ENCODE measurements at regions not wholly inside any gene's neighbourhood (a gene's known extent, or its start where the extent isn't known, plus 50 kb on each side); places are given as distances from the start of the nearest gene placed in this dataset.

DNA sequence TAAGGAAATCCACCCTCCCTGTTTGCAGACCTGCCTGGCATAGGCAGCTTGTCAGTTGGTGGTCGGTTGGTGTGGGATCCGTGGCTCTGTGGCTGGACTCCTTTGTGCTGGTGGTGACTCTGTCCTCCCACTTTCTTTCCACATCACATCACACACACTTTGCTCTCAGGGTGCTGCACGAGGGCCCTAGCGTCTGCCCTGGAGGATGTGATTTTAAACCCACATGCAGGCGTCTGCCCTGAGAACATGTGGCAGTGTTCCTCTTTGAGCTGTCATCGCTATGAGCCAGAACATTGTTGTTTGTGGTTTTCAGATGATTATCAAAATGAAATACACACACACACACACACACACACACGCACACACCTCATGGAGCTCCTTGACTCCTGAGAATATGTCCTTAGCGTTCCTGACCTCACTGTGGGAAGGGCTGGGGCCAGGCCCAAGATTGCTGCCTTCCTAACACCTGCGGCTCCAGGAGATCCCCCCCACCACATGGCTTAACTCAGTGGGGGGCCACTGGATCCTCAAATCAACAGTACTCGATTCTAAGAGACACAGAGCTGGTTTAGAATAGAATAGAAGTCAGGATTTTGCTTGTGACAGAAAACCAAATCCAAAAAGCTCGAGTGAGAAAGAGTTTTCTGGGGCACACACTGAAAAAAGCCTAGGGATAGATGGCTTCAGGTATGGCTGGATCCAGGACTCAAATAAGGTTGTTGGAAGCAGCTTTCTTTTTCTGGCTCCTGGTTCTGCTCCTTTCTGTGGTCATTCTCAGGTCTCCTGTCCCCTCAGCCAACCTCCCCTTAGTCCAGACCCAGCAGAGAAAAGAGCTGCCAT is 54.8 kb downstream of the RTP5 start:
- no peak for DNase-seq (ENCODE audit: low read depth)

DNA sequence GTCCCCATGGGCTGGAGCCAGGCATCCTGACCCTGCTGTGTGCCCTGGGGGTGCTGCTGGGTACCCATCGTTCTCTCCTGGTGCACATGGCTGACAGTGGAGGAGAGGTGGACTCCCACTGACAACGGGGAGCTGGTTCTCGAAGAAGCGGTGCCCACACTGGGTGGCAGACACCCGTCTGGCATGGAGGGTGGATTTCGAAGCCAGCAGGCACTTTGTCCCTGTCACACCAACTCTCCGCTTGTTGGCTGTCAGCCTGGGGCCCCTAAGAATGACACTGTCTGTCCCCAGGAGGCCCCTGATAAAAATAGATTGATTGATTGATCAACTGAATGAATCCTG is 55.4 kb downstream of the RTP5 start:
- DNase-seq (ENCODE audit: low read depth) = no peak

DNA sequence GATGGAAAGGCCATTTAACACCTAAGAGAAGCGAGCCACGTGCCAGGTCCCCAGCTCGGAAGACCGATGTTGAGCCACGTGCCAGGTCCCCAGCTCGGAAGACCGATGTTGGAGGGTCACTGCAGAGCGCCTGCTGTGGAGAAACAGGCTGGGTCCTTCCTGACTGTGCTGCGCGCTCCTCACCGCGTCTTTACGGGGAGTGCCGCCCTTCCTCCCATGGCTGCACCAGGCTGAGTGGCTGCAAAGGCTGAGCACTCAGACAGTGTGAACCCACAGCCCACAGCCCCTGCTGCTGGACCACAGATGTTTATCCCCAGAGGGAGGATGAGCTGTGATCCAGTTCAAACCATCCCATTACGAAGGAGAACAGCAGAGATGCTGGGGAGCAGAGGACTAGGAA is 55.7 kb downstream of the RTP5 start:
- no peak for DNase-seq (ENCODE audit: low read depth)

DNA sequence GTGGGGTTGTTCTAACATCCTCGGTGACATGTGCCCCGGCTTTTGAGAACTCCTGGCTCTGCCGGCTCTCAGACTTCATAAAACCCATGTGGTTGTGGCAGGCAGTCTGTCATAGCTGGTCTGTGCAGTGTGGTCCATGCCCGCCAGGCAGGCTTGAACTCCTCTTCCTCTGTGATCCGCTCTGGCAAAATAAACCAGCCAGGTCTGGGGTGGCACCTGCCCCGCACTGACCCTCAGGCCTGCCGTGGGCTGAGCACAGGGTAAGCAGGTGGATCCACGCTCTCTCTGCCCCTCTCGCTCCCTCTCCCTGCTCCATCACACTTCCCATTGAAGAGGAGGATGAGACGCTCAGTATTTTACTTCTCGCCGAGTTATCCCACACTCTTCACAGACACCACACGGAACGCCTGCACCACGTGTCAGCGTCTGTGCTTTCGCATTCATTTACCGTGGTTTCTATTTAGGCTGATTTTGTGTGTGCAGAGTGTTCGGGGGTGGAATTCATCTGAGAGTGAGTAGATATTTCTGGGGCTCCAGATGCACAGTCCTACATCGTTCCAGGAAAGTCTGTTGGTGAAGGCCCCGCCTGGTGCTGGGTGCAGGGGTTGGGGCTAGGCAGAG is 56.4 kb downstream of the RTP5 start:
- DNase-seq (ENCODE audit: low read depth) = no peak

DNA sequence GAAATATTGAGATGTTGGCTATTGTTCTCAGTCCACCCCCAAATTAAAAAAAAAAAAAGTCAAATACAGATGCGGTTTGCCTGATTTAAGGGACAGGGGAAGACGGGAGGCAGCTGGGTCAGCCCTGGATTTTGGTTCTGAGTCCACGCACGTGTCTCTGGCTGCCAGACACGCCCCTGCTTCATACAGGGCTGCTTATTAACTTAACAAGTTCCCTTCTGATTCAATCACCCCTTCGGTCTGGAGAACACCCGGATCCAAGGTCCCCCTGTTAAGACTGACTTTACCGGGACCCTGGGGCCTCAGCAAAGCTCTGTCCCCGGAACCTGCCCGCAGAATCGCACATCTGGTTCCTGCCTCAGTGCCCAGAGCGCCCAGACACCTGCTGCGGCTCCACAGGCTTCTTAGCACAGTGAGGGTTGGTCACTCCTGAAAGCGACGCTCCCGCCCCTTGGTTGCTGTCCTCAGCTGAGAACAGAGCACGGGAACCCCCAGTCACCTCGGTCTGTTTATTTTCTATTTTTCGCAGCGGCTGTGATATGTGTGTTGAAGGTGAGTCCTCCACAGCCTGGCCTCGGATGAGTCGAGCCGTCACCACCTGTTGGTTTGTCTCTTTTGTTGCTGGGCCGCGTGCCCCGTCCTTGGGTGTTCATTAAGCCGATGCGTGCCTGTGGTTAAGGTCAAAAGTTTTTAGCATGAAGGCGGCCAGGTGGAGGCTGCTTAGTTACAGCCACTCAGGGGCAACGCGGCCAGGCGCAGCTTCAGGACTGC is 57.2 kb downstream of the RTP5 start:
- DNase-seq (ENCODE audit: low read depth) = no peak

DNA sequence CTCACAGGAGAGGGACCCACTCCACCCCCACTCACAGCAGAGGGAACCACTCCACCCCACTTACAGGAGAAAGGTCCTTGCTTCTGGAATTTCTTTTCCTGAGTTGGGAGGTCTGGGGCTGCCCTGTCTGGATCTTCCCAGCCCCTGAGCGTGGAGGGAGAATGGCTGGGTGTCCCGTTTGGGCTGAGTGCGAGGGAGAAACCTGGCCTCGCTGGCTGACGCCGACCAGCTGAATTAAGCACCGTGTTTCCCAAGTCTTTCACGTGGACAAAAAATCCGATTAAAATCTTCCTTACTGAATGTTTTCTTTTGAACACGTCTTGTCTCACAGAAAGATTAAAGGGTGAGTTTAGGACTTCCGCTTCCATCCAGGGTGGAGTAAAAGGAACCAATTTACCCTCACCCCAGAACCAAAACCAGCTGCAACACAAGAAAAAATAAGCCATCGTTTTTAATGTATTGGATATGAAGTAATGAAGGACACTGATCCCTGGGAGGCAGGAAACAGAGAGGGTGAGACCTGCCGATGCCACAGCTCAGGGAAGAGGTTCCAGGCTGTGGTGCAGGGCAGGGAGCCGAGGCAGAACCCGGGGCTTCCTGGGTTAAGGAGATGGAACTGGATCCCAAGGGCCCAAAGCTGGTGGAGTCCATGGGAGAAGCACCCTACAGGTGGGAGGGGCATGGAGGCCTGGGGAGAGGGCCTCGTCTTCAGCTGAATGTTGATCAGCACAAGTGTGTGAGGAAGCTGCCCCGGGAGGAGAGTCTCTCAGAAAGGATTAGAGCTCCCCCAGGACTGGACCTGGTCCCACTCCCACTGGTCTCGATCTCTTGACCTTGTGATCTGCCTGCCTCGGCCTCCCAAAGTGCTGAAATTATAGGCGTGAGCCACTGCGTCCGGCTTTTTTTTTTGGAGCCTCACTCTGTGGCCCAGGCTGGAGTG is 60.3 kb downstream of the RTP5 start:
- DNase-seq (ENCODE audit: low read depth) = no peak

DNA sequence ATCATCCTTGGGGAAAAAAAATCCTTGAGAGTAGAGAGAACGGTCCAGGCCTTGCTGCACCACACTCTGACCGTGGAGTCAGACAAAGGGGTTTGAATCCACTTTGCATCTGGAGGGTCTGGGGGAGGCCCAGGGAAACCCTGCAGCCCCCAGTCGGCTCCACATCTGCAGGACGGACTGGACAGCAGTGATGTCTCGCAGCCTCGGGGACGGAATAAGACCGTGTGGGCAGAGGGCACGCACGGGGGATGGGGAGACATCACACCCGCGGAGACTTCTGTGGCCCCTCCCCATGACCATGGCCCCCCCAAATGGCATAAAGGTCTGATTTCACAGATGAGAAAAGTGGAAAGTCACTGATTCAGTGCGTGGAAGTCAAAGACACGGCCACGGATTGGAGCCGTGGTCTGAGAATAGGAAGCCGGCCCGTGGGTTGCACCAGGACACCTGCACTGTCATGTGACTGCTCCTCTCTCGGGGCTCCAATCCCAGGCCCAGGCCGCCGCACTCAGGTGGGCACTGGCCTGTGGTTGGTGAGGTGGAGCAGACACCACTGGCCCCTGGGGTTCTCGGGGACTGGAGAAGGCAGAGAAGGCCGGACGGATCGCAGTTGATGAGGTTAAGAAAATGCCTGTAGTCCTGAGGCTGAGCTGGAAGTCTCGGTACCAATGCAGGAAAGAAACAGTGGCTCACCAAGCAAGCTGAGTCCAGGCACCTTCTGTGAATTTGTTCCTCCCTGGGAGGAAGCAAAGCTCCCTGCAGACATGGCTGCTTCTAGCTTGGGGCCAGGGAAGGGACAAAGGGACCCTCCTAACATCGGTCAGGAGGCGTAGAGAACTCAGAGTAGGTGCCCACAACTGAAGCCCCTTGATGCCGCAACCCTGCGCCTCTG is 61.8 kb downstream of the RTP5 start:
- no peak for DNase-seq (ENCODE audit: low read depth)

DNA sequence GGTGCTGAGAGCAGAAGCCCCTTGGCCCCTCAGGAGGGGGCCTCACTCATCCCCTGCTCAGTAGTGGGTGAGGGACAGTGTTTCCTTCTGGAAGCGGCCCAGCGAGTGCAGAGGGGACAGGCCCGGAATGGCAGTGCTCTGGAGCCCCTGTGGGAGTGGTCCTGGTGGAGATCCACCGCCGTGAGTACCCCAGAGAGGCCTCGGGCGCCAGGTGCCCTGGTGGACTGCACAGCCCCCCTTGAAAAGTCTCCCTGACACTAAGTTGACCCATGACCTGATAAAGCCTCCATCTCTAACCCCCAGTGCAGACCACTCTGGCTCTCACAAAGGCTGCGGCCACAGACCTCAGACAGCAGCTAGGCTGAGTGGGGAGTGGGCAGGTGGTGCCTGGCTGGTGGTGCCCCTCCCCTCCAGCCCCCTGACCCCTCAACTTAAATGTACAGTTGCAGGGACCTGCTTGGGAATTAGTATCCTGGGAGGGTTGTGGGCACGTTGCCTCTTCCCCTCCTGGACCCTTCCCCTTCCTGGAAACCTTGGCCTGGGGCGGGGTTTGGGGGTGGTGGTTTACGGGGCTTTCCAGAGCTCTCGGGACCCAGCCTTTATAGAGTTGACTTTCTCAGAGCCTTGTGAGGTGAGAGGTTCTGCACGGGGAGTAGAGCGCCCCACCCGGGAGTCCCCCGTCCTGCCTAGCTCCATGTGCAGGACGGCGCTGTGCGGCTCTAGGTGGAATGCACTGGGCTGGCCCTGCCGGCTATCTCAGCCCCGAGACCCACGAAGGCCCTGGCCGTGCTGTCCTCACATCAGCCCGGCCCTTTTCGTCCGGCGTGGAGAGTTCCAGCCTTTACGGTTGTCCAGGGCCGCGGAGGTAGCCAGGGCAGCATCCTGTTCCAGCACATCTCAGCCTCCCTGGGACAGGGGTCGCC is 62.7 kb downstream of the RTP5 start:
- DNase-seq (ENCODE audit: low read depth) = no peak

DNA sequence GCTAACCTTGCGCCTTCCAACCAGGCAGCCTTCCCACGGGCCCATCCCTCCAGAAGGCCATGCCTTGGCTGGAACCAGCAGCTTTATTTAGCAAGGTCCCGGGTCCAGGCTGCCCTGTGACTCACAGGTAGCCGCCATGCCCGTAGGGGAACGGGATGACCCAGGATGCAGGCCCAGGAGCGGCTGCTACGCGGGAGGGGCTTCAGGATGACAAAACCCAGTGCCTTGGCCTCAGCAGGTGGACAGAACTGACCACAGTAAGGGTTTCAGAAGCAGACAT is 63.3 kb downstream of the RTP5 start:
- no peak for DNase-seq (ENCODE audit: low read depth)

DNA sequence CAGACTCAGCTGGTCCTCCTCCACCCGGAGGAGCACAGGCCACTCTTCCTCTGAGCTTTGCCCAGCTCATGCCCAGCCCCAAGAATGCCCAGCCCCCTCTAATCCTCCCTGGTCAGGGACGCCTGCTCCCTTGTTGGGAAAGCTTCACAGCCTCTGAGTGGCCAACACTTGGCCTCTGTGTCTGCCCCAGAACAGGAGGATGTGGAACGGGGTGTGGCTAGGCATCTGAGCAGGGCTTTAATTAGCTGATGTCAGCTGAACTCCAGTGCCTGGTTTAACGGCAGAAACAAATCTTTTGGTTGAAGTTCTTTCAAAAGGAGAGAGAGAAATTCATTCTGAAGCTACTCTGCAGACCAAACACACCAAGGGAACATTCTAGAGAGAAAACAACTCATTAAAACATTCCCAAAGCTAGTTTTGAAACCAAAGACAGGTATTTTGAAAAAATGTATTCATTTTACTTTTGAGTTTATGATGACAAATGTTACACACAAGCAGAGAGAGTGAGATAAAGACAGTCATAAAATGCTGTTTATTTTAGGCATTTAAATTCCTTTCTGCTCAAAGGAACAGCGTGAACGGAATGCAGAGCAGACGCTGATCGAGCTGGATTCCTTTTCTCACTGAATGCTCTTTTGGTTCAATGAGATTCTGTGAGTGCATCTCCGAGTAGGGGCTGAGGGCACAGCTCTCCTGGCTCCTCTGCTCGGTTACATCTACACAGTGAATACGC is 63.8 kb downstream of the RTP5 start:
- no peak for DNase-seq (ENCODE audit: low read depth)

DNA sequence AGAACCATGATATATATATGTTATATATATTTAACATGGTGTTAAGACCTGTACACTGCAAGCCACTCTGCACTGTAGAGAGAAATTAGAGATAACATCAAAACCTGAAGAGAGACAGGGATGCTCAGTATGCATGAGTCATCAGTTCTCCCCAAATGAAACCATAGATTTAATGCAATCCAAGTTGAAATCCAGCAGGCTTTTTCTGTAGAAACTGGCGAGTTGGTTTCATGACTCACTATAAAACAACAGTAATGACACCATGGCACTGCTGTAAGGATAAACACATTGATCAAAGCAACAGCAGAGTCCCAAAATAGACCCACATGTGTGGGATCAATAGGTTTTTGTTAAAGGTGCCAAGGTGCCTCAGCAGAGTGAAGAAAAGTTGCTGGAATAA is 65.8 kb downstream of the RTP5 start:
- DNase-seq (ENCODE audit: low read depth) = no peak

DNA sequence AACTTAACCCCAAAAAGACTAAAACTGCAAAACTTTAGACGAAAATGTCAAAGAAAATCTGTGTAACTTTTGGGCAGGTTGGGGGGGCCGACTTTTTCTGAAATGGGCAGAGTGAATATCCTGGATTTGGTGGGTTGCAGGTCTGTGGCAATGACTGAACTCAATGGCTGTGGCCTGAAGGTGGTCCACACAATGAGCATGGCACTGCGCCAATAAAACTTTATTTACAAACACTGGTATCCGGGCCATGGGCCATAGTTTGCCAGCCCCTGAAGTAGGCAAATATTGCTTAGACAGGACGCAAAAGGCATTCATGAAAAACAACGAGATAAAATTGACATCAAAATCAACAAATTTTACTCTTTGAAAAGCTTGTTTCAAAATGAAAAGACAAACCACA is 66.2 kb downstream of the RTP5 start:
- no peak for DNase-seq (ENCODE audit: low read depth)

DNA sequence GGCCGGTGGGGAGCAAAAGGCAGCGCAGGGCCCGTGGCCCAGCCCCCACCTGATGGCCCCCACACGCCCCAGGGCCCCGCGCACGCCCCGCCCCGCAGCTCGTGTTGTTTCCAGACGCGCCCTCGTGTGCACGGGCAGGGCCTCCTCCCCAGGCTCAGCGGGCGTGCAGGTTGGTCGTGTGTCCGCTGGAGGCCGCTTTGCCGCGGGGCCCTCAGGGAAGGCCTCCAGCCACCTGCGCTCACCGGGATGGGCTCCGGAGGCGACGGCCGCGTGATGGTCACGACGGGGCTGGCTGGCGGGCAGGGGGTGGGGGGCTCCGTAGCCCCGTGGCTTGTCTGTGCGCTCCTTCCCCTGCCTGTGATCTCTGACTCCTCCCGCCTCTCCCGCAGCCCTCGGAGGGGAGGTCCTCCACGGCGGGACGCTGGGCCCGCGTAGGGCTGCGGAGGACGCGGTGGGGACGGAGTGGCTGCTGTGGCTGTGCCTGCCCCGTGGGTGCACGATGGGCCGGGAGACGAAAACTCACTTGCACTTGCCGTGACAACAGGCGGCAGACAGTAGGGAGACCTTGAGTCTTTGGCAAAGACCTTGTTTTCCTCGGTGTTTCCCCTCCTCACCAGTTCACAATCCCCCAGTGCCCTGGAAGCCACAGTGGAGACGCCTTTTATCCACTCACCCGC is 67.1 kb downstream of the RTP5 start:
- DNase-seq (ENCODE audit: low read depth) = no peak

DNA sequence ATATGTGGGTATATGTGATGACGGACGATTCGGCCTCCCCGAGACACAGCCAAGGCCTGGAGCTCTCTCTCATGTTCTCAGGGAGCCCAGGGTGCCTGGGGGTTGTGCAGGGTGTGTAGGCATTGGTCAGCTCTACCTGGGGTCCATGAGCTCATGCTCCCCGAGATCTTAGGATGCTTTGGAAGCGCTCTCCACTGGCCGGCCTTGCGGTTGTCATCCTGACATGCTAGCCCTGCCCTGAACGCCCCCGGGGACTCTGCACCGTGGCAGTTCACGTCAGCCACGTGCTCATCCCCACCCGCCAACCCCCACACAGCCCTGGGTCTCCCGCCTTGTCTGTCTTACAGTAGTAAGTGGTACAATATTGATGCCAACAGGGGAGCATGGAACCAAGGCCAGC is 67.8 kb downstream of the RTP5 start:
- DNase-seq (ENCODE audit: low read depth) = no peak

DNA sequence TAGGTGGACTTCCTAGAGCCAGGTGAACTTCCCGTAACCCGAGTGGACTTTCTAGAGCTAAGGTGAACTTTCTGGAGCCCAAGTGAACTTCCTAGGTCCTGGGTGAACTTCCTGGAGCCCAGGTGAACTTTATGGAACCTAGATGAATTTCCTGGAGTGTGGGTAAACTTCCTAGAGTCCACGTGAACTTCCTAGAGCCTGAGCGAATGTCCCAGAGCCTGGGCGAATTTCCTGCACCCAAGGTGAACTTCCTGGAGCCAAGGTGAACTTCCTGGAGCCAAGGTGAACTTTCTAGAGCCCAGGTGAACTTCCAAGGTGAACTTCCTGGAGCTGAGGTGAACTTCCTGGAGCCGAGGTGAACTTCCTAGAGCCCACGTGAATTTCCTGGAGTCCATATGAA is 70.0 kb downstream of the RTP5 start:
- no peak for DNase-seq (ENCODE audit: low read depth)

DNA sequence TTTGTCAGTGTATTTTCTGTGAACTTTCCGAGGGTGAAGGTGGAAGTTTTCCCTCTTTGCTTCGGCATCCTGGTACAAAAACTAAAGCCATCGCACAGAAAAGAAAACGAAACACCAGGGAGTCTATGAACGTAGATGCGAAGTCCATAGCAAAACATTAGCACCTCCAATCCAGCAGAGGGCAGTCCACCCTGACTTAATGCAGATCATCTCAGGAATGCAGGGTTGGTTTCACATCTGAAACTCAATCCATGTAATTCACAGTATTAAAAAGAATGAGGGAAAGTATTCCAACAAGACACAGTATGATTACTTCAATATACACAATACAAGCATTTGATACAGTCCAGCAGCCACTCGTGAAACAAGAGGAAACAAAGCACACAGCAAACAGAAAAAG is 70.8 kb downstream of the RTP5 start:
- DNase-seq (ENCODE audit: low read depth) = no peak

DNA sequence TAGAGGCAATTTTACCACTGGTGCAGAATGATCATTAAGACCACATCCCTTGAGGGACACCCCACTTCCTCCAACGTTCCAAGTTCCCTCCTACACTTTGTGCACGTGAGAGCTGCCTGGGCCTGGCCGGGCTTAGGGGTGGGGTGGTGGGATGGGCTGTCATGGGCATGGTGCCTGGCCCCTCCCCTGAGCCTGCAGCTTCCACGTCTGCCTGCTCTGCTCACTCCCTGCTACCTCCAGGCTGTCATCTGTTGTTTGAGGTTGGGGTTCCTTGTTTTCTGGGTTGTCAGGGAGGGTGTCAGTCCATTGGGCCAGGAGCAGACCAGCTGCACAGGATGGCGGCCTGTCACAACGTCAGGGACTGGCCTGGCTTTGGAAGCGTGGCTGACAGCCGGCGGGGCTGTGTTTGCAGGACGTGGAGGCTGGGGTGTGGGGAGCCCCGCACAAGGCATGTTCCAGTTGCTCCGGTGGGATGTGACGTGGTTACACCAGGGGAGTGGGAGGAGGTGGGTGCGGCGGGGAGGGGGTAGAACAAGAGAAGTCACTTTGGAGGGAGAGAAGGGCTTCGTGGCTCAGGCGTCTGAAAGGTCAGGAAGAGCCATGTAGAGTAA is 72.3 kb downstream of the RTP5 start:
- DNase-seq (ENCODE audit: low read depth) = no peak

DNA sequence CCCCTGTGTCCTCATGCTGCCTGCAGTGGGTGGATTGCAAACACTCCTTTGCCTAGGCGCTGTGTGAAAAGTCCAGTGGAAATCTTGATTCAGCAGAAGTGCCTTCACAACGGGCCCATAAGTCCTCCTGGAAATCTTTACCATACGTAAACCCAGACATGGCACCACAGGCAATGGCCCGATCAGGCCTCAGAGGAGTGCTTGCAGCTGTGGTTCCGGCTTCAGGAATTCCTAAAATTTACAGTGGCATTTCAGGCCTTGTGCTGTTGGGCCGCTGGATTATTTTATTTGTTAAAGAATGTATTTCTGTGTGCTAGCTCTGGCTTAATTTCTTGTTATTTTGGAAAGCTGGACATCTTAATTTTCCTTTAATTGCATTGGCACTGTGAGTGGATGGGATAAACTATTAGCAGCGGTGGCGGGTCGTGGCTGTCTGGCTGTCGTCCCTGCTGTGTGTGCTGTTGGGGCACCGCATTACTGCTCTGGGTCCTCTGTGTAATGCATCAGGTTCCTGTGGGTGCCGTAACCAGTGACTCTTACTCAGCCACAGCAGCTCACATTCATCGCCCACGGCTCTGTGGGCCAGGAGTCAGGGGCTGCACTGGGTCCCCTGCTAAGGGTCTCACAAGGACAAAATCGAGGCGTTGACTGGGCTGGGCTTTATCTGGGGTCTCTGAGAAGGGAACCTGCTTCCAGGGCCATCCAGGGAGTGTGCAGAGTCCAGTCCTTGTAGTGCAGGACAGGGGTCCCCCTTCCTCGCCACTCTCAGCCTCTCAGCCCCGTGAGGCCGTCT is 73.1 kb downstream of the RTP5 start:
- DNase-seq (ENCODE audit: low read depth) = no peak

Data from stimulated activated CD8-positive, alpha-beta memory T cell treated with anti-CD3 and anti-CD28 coated beads, Interleukin-7, amount 100 ng/mL, for 24 hours (primary cell).